NB4 (cell line): ENCODE measurements at regions not wholly inside any gene's neighbourhood (a gene's known extent, or its start where the extent isn't known, plus 50 kb on each side); places are given as distances from the start of the nearest gene placed in this dataset.

ENCODE experiments used
- DNase-seq: peaks from one replicate; pipeline ENCODE4 v3.0.0; 2010; ENCODE audit warnings: low read depth
- H3K4me3 ChIP-seq: one replicate; pipeline ENCODE4 v1.5.1; 2011; ENCODE audit warnings: mild to moderate bottlenecking, low read depth, low read length, moderate library complexity
- CTCF ChIP-seq: IDR thresholded peaks from one replicate; pipeline ENCODE4 v1.5.1; 2012; ENCODE audit warnings: low read depth, low read length
- MAX ChIP-seq: IDR thresholded peaks from 2 replicates; pipeline ENCODE4 v1.6.1; 2011; ENCODE audit warnings: low read depth, low read length
- MYC ChIP-seq: IDR thresholded peaks from 2 replicates; pipeline ENCODE4 v1.6.1; 2011; ENCODE audit warnings: low read depth, low read length
- POLR2A ChIP-seq: IDR thresholded peaks from 2 replicates; pipeline ENCODE4 v1.6.1; 2011; ENCODE audit warnings: mild to moderate bottlenecking; ENCODE audit not compliant: insufficient read length; ENCODE audit errors: extremely low read depth

- no peak overlapping the region for H3K4me3 ChIP-seq
- no peak for DNase-seq
- no peak for TF ChIP-seq CTCF
- TF ChIP-seq POLR2A: no peak
- TF ChIP-seq MYC: no peak
- TF ChIP-seq MAX: no peak
Measured at GRCh38 chr4:157818946-157819692, 353.7 kb downstream of the GASK1B start.

- TF ChIP-seq MAX (no peak), POLR2A (no peak), CTCF (no peak), MYC (no peak)
- DNase-seq: no peak
- no peak overlapping the region for H3K4me3 ChIP-seq
Measured at GRCh38 chr4:157810137-157810774, 362.6 kb downstream of the GASK1B start.

- no peak overlapping the region for H3K4me3 ChIP-seq
- TF ChIP-seq CTCF (no peak), MYC (no peak), POLR2A (no peak), MAX (no peak)
- no peak for DNase-seq
Measured at GRCh38 chr4:157808796-157809383, 363.9 kb downstream of the GASK1B start.

GRCh38 chr4:157806184-157806583 is 366.6 kb downstream of the GASK1B start:
- no peak overlapping the region for H3K4me3 ChIP-seq
- no peak for DNase-seq

GRCh38 chr4:157804986-157805385 is 367.8 kb downstream of the GASK1B start:
- no peak for TF ChIP-seq CTCF
- TF ChIP-seq POLR2A: no peak
- TF ChIP-seq MYC: no peak
- no peak for TF ChIP-seq MAX
- H3K4me3 ChIP-seq: no peak overlapping the region
- no peak for DNase-seq

More at GRCh38 chr4:157806184-157806583, 366.6 kb downstream of the GASK1B start:
- TF ChIP-seq MYC: no peak
- TF ChIP-seq POLR2A: no peak

GRCh38 chr4:157803845-157804521 is 368.8 kb downstream of the GASK1B start:
- TF ChIP-seq MAX: no peak
- TF ChIP-seq POLR2A: no peak
- TF ChIP-seq CTCF: no peak
- TF ChIP-seq MYC: no peak
- no peak for DNase-seq
- no peak overlapping the region for H3K4me3 ChIP-seq
